Smooth muscle cell (in vitro differentiated cells): ENCODE measurements at regions not wholly inside any gene's neighbourhood (a gene's known extent, or its start where the extent isn't known, plus 50 kb on each side); places are given as distances from the start of the nearest gene placed in this dataset.

ENCODE experiments used
- DNase-seq: peaks from one replicate; lab custom pipeline; 2025; ENCODE audit not compliant: unreplicated experiment; lab: John Stamatoyannopoulos, UW
- H2AFZ ChIP-seq: fragments of 200-600 bp; sonication (generic); 2 replicates; pipeline ENCODE4 v1.6.0; 2016; ENCODE audit warnings: antibody characterized with exemption, low read depth, mild to moderate bottlenecking
- H3F3A ChIP-seq: fragments of 200-600 bp; sonication (generic); 2 replicates; pipeline ENCODE4 v1.6.0; 2017; ENCODE audit warnings: antibody characterized with exemption, low read depth
- H3K27ac ChIP-seq: fragments of 200-600 bp; sonication (generic); 2 replicates; pipeline ENCODE4 v1.5.1; 2016; ENCODE audit warnings: low read depth, mild to moderate bottlenecking
- H3K27me3 ChIP-seq: fragments of 200-600 bp; sonication (generic); 2 replicates; pipeline ENCODE4 v1.6.1; 2016; ENCODE audit warnings: low read depth, mild to moderate bottlenecking
- H3K36me3 ChIP-seq: fragments of 200-600 bp; sonication (generic); 2 replicates; pipeline ENCODE4 v1.5.1; 2016; ENCODE audit warnings: low read depth
- H3K4me1 ChIP-seq: fragments of 200-600 bp; sonication (generic); 2 replicates; pipeline ENCODE4 v1.5.1; 2016; ENCODE audit warnings: low read depth
- H3K4me2 ChIP-seq: fragments of 200-600 bp; sonication (generic); 2 replicates; pipeline ENCODE4 v1.6.0; 2016; ENCODE audit warnings: mild to moderate bottlenecking
- H3K4me3 ChIP-seq: fragments of 200-600 bp; sonication (generic); 2 replicates; pipeline ENCODE4 v1.5.1; 2016; ENCODE audit warnings: mild to moderate bottlenecking
- H3K79me2 ChIP-seq: fragments of 200-600 bp; sonication (generic); 2 replicates; pipeline ENCODE4 v1.6.0; 2016; ENCODE audit warnings: low read depth, mild to moderate bottlenecking
- H3K9ac ChIP-seq: fragments of 200-600 bp; sonication (generic); 2 replicates; pipeline ENCODE4 v1.6.0; 2016; ENCODE audit warnings: low read depth
- H3K9me3 ChIP-seq: fragments of 200-600 bp; sonication (generic); replicated peaks from 2 replicates; pipeline ENCODE4 v1.5.1; 2016; ENCODE audit warnings: low read depth
- H4K20me1 ChIP-seq: fragments of 200-600 bp; sonication (generic); 2 replicates; pipeline ENCODE4 v1.6.0; 2016; ENCODE audit warnings: low read depth
- WGBS: methylation state at CpG from one replicate; pipeline ENCODE4 v1.1.7; 2016; ENCODE audit warnings: low lambda C conversion rate; 5-methylcytosine and 5-hydroxymethylcytosine counted together
- TF ChIP-seq, protein P1 (sequence below): fragments of 200-600 bp; sonication (generic); IDR thresholded peaks from 2 replicates; pipeline ENCODE4 v1.5.1; 2017; ENCODE audit warnings: borderline replicate concordance, mild to moderate bottlenecking, antibody characterized with exemption; ENCODE audit not compliant: insufficient read depth, poor library complexity, severe bottlenecking

DNA sequence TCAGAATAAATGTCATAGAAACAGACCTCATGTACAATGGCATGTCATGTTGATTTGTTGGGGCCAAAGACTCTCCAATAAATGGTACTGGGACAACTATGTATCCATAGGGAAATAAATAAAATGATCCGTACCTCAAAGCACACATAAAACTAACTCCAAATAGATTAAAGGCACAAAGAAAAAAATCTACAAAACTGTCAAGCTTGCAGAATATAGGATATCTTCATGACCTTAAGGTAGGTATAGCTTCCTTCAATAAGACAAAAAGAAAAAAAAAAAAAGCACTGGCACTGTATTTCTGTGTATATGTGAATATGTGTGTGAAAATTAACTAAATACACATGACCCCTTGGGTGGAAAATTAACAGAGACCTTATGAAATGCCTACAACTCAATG is 101.9 kb downstream of the DIRAS2 start:
- Histone ChIP-seq H3K27me3 (no peaks in the 10 kb centered on the region), H3F3A (no peaks in the 10 kb centered on the region), H3K27ac (no peak overlapping the region), H2AFZ (no peak overlapping the region), H4K20me1 (no peaks in the 10 kb centered on the region), H3K4me1 (peaks cover 3% of the 10 kb centered on the region), H3K36me3 (no peaks in the 10 kb centered on the region), H3K9me3 (no peaks in the 10 kb centered on the region), H3K79me2 (no peaks in the 10 kb centered on the region), H3K4me2 (no peak overlapping the region), H3K9ac (no peak overlapping the region), H3K4me3 (no peak overlapping the region)
- WGBS: 95% methylated on average over 1 of the region's 1 CpG
- TF ChIP-seq, protein P1, sequence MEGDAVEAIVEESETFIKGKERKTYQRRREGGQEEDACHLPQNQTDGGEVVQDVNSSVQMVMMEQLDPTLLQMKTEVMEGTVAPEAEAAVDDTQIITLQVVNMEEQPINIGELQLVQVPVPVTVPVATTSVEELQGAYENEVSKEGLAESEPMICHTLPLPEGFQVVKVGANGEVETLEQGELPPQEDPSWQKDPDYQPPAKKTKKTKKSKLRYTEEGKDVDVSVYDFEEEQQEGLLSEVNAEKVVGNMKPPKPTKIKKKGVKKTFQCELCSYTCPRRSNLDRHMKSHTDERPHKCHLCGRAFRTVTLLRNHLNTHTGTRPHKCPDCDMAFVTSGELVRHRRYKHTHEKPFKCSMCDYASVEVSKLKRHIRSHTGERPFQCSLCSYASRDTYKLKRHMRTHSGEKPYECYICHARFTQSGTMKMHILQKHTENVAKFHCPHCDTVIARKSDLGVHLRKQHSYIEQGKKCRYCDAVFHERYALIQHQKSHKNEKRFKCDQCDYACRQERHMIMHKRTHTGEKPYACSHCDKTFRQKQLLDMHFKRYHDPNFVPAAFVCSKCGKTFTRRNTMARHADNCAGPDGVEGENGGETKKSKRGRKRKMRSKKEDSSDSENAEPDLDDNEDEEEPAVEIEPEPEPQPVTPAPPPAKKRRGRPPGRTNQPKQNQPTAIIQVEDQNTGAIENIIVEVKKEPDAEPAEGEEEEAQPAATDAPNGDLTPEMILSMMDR: no peak
- no peak for DNase-seq

DNA sequence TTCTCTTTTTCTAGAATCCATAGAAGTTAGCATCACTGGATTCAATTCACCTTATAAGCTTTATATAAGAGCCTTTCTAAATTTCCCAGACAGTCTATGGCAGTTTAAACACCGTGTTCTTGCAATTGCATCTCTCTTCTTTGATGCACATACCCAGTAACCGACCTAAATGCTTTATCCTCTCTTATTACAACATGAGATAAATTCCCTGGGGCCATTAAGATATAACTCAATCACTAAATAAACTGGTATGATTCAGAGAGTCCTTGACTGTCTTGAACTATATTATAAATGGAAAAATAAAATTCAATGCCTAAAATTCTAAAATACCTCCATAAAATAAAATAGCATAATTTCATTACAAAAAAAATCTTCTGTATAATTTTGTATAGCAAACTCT is 98.1 kb downstream of the DIRAS2 start:
- WGBS: 95% methylated on average over 2 of the region's 2 CpGs
- Histone ChIP-seq H3F3A (no peaks in the 10 kb centered on the region), H4K20me1 (no peaks in the 10 kb centered on the region), H3K4me1 (peaks cover 6% of the 10 kb centered on the region), H3K4me3 (no peak overlapping the region), H3K36me3 (no peaks in the 10 kb centered on the region), H3K4me2 (no peak overlapping the region), H3K79me2 (no peaks in the 10 kb centered on the region), H3K27me3 (no peaks in the 10 kb centered on the region), H3K9ac (no peak overlapping the region), H2AFZ (no peak overlapping the region), H3K27ac (no peak overlapping the region), H3K9me3 (no peaks in the 10 kb centered on the region)
- TF ChIP-seq, protein P1: no peak
- no peak for DNase-seq

DNA sequence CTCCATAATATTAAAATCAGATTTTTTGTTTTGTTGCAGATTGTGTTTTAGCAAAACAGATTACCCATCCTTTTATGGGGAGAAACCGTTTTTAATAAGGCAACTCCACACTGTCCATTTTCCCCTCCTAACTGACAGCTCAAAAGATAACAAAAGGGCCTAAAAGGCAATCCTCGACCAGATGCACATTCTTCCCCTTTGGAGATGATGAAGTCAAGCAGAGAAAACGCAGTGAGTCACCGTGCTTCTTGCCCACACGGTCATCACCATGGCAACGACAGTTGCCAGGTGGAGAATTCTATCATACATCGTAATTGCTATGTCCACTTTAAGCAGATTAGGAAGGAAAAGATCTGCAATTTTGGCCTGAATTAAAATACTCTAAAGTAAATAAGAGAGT is 96.4 kb downstream of the DIRAS2 start:
- no peaks in the 10 kb centered on the region for H3K79me2 ChIP-seq
- no peaks in the 10 kb centered on the region for H3K36me3 ChIP-seq
- H3F3A ChIP-seq: no peaks in the 10 kb centered on the region
- peaks cover 6% of the 10 kb centered on the region for H3K4me1 ChIP-seq
- H2AFZ ChIP-seq: no peak overlapping the region
- no peaks in the 10 kb centered on the region for H4K20me1 ChIP-seq
- no peaks in the 10 kb centered on the region for H3K9me3 ChIP-seq
- WGBS: 2% methylated on average over 7 of the region's 7 CpGs
- H3K9ac ChIP-seq: peak overlapping the region; percentile 61
- H3K27me3 ChIP-seq: no peaks in the 10 kb centered on the region
- H3K4me2 ChIP-seq: no peak overlapping the region
- peak overlapping the region; percentile 76 for H3K27ac ChIP-seq
- H3K4me3 ChIP-seq: no peak overlapping the region
- no peak for DNase-seq
- TF ChIP-seq, protein P1: no peak

DNA sequence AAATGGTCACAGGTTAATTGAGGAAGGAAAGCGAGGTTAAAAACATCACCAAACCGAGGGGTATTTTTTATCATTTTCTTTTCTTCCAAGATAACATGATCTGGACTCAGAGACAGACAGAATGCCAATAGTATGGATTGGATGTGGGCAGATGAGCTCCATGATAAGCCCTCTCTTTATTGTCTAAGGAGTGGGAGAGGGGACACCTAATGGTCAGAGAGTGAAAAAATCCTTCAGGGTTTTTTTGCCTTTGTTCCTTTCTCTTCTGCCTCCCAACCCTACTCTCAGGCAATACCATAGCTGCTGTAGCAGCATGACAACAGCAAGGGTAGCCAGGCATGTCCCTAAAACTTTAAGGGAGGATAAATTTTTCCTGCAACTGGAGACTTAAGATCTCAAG is 94.7 kb downstream of the DIRAS2 start:
- H3K79me2 ChIP-seq: no peaks in the 10 kb centered on the region
- H3K4me3 ChIP-seq: no peak overlapping the region
- H3K4me1 ChIP-seq: peaks cover 6% of the 10 kb centered on the region
- no peaks in the 10 kb centered on the region for H3K36me3 ChIP-seq
- no peak overlapping the region for H2AFZ ChIP-seq
- no peaks in the 10 kb centered on the region for H3K27me3 ChIP-seq
- no peak overlapping the region for H3K4me2 ChIP-seq
- no peaks in the 10 kb centered on the region for H3K9me3 ChIP-seq
- H4K20me1 ChIP-seq: no peaks in the 10 kb centered on the region
- H3K9ac ChIP-seq: no peak overlapping the region
- whole genome bisulfite sequencing: 91% methylated on average over 2 of the region's 2 CpGs
- no peak for DNase-seq
- H3F3A ChIP-seq: no peaks in the 10 kb centered on the region
- TF ChIP-seq, protein P1: no peak
- H3K27ac ChIP-seq: no peak overlapping the region
